NCI-H187 (cell line): ENCODE measurements at regions not wholly inside any gene's neighbourhood (a gene's known extent, or its start where the extent isn't known, plus 50 kb on each side); places are given as distances from the start of the nearest gene placed in this dataset.
"Not testable (repeated sequence)": the region's sequence is repeated elsewhere in the genome, so short reads cannot be mapped to it uniquely, and the experiment has no call there.

ENCODE experiments used
- DNase-seq, 2 experiments: peaks; one replicate each; lab custom pipeline; 2025; lab: John Stamatoyannopoulos, UW

DNA sequence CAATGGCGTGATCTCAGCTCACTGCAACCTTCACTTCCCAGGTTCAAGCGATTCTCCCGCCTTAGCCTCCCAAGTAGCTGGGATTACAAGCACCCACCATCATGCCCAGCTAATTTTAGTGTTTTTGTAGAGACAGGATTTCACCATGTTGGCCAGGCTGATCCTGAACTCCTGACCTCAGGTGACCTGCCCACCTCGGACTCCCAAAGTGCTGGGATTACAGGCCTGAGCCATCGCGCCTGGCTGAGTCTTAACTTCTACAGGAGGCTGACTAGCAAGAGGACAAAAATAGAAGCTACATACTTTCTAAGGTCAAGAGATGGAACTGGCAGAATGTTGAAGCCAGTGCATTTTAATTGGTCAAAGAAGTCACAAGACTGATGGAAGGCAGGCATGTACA is 2296.2 kb upstream of the RAG2 start:
- DNase-seq, result not testable (repeated sequence)

DNA sequence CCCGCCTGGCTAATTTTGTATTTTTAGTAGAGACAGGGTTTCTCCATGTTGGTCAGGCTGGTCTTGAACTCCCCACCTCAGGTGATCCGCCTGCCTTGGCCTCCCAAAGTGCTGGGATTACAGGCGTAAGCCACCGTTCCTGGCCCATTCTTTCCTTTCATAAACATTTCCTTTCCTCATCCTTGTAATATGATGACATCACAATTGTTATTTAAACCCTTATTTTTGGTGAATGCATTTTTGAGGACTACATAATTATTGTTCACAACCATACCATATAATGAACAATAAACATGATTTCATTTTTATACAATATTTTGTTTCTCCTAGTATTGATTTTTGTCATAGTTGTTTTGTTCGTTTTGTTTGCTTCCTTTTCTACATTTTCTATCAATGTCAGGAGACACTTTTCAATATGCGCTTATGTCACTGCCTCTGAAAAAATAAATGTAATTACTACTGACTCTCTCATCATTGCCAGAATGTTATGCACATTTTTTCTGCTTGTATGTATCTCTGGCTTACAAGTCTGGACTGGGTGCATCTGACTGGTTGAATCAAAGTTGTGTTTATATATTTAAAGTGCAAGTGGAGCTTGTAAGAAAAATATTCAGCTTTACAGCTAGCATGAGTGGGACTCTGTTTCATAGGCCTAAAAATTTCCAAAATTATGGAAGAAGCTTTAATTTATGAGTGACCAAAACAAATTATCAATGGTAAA is 2286.3 kb upstream of the RAG2 start:
- DNase-seq, result no peak

DNA sequence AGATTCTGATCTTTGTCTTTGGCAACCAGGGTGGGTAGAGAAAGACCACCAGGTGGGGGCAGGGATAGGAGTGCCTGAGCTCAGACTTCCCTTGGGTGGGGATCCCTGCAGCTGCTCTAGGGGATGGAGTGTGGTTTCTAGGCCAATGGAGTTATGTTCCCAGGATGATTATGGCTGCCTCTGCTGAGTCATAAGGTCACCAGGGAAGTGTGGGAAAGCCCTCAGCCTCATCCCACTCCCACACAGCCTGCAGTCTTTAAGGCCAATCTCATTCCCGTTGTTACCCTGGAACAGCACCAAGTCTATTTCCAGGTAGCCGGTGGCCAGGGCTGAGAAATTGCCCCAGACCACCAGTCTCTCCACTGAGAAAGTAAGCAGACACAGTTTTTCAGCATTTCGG is 2269.3 kb upstream of the RAG2 start:
- no peak for DNase-seq

DNA sequence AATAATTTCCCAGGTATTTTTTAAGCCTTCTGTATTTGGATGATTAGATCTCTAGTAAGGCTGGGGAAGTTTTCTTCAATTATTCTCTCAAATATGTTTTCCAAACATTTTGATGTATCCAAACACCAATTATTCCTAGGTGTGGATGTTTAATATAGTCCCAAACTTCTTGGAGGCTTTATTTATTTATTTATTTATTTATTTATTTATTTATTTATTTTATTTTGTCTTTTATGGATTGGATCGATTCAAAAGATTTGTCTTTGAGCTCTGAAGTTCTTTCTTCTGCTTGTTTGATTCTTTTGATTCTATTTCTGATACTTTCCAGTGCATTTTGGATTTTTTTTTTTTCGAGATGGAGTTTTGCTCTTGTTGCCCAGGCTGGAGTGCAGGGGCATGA is 2267.9 kb upstream of the RAG2 start:
- no peak for DNase-seq

DNA sequence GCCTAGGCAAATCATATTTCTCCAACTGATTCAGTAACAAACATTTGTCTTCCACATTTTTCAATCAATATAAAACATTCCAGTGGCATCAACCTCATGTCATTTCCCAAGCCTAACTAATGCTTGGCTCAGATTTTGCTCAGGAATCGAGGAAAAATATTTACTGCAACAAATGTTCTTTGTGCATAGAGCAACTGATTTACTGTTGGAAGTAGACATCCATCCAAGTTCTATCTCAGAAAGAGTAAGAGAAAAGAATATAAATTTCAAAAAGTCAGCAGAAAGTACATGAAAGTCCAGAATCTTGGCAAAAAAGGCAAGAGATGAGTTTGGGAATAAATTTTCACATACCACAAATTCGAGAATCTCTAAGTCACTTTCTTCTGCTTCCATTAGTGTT is 2245.0 kb upstream of the RAG2 start:
- no peak for DNase-seq

DNA sequence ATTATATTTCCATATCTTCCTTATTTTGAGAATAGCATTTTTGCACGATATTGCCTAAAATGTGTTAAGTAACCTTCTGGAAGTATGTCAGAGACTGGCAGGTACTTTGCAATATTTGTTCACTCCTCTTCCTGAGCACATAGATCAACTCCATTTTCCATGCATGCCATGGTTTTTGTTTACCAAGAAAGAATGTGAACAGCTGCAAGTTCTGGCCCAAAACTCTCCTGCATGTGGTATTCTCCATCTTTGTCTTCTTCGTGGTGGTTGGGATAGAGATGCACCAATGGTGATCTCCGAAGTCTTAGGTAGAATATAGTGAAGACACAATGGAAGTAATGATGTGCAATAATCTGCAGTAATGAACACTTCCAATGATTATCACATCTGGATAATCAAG is 2241.0 kb upstream of the RAG2 start:
- no peak for DNase-seq

DNA sequence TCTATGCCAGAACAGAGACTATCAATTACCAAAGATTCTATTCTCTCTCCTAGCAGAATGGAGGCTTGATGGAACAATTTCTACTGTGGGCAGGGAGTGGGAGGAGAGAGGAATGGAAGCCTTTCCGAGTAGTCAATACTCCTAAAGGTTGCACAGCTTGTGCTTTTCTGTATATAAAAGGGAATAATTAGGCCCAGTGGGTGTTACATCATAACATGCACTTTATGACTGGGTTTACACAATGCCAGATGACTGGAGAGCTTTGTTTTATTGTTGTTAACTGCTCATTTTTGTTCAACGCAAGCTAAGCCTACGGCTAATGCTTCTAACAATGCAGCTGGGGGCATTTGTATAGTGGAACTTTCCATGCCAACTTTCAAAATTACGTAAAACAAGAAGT is 2237.9 kb upstream of the RAG2 start:
- DNase-seq, result no peak

DNA sequence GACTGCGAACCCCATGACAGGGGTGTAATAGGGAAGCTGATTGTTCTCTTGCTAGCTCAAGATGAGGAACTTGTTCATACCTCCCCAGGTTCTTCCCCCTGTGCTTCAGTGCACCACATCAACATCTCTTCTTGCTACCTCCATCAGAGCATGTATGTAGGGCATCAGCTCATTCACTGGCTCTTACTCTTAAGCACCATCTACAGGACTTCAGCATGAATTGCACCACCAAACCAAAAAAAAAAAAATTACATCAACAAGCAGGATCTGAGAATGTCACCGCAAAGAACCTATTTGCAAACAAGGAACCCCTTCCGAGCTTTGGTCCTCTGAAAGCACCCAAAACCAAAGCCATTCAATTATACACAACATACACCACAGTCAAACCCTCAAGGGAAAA is 2226.5 kb upstream of the RAG2 start:
- DNase-seq, result no peak

DNA sequence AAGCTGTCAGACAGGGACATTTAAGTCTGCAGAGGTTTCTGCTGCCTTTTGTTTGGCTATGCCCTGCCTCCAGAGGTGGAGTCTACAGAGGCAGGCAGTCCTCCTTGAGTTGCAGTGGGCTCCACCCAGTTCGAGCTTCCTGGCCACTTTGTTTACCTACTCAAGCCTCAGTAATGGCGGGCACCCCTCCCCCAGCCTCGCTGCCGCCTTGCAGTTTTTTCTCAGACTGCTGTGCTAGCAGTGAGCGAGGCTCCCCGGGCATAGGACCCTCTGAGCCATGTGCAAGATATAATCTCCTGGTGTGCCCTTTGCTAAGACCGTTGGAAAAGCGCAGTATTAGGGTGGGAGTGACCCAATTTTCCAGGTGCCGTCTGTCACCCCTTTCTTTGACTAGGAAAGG is 2223.8 kb upstream of the RAG2 start:
- DNase-seq, result not testable (repeated sequence)

DNA sequence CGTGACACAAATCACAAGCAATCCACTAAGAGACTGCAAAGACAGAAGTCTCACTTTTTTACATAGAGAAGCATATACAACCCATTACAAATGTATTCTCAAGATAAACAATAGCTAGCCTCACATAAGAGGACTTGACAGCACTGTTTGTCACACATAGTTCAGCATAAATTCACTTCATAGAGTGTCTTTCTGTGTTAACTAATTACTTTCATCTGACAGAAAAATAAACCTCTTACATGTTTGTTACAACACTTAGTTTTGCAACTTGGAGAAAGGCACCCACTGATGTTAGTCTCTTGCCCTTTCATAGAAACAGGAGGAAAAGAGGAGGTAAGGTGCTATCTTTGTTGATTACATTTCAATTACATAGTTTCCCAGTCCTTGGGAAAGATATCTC is 2221.9 kb upstream of the RAG2 start:
- no peak for DNase-seq

DNA sequence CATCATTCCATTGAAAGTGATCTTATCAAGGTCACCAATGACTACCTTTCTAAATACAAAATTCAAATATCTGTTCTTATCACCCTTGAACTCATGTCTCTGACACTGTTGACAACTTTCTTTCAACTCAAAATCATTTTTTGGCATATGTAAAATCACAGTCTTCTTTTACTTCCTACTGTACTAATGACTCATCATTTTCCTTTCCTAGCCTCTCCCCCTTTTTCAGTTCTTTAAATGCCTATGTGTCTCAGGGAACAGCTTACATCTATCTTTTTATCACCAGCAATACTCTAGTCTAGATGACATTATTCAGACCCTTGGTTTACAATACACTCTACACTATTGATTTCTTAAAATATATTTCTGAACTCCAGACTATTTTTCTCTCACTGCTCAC is 2220.7 kb upstream of the RAG2 start:
- DNase-seq, result no peak

DNA sequence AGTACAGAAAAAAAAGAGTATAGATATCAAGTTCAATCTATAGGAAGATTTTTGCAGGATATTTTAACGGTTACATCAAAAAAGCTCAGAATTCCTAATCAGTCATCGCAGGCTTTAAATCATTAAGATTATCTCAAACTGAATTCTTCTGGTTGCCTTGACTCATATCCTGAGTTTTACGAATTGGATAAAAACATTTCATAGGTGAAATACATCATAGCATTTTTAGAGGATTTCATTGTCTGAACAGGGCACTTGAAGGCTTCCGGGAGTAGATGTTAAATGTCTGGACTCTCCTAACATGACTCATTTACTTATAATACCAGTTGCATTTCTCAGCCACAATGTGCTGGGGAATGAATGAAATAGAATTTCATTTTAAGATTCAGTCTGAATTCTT is 2216.6 kb upstream of the RAG2 start:
- DNase-seq, result no peak

DNA sequence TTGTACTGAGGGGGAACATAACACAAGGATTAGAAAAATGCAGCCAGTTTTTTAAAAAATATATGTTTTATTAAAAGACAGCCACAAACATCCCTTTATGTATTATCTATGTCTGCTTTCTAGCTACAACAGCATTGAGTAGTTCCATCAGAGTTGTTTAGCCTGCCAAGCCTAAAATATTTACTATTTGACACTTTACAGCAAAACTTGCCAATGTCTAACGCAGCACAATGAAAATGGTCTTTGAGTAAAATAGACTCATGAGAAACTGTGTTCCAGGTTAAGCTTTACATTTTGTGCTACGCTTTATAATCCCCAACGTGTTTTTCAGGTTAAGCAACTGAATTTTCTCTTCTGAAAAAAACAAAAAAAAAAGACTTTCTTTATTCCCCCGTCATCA is 2211.5 kb upstream of the RAG2 start:
- DNase-seq, result no peak

DNA sequence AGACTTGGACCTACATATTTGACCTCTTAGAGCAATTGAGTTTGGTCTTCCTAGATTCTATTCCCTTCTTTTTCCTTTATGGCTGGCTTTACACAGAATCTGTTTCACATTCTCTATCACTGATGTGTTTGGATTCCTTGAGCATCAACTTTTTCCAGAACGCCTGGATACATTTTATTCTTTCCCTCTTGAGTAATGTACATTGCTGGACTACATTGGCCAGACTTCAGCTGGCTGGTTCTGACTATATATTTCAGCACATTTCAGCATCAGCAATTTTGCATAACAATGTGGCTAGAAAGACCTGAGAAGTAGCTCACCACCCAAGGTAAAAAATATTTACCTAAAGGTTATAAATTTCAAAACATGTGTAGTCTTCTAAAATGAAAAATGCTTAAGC is 2198.2 kb upstream of the RAG2 start:
- DNase-seq, result no peak

DNA sequence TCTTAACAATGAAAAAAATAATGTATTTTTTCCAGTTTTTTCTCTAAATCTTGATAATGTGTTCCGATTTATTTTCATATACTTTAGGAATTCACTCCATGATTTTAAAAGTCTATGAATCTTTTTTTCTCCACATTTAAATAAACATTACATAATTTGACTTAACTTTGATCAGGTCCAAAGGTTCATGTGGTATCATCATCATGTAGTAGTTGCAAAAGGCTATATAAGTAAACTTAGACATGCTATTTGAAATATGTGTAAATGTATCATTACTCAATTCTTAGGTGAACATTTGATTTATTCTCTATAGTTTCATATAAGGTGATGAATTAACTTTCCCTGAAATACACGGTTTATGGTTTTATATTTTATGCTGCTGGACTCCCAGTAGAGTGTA is 2197.0 kb upstream of the RAG2 start:
- DNase-seq, result no peak

DNA sequence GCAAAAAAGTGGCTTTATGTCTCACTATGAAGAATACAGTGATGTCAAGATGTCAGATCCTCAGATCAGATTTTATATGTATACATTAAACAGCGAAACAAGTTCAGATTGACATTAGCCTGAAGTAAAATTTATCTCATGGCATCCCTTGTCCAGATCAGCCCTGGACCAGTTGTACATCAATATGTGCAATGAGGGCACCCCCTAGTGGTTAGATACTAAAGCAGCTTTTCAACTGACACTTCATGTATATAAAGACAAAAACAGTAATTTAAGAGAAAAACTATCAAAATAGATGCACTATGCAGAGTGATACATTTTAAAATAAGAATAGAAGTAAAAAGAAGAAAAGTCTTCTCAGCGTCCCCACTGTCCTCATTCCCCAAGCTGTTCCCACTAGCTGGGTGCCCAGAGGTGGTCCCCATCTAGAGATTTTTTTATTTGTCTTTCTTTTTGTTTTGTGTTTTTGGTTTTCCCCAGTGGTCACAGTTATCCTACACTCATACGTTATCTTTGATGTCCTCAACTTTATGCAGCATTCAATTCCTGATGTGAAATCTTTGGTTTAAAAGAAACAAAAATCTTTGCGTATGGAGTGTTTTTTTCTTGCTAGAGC is 2193.4 kb upstream of the RAG2 start:
- DNase-seq, result peak in 1 of 2 experiments; percentile 23

DNA sequence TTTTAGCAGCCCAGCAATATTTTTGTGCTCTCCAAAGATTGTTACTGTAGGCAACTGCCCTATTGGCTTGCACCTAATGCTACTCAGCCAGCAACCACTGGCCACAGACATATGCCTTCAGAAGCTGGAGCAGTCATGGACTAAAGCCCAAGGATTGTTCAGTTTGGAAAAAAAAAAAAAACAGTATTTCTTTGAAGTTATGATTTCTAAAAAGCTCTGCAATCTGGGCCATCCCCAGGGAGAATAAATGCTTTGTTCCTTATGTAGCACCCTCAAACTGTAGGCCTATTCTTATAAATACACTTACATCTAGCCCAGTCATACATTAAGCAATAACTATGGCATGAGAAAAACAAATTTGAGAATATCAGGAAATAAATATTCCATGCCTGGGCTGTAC is 2190.5 kb upstream of the RAG2 start:
- no peak for DNase-seq

DNA sequence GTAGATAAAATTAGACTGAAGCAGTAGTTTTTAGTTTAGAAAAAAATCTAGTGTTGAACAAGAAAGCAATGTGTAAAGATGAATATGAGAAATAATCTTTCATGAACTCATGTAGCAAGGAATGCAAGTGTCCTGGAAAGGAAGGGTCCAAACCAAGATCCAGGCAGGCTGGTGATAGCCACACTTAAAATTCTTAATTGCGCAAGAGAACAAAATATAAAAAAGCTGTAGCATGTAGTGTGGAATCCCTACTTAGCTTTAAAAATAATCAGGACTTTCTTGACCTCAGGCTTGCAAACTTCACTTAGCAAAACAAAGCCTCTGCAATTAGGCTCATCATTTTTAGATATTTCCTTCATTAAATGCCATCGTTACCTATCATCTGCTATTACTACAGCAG is 2186.1 kb upstream of the RAG2 start:
- no peak for DNase-seq

DNA sequence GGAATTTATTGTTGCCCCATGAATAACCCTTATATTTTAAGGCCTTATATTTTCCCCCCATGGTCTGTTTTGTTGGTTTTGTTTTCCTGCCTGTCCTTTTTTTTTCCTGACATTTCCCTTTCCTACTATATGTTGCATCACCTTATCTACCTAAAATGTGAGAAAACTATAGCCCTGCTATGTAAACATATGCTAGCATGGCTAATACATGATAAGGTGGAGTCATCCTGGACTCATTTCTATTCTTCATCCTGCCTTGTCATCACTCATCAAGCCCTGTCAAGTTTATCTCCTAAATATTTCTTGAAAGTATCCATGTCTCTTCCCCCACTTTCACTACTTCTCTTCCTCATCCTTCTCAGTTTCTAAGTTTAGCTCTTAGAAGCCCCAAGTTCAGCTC is 2168.8 kb upstream of the RAG2 start:
- DNase-seq, result no peak

DNA sequence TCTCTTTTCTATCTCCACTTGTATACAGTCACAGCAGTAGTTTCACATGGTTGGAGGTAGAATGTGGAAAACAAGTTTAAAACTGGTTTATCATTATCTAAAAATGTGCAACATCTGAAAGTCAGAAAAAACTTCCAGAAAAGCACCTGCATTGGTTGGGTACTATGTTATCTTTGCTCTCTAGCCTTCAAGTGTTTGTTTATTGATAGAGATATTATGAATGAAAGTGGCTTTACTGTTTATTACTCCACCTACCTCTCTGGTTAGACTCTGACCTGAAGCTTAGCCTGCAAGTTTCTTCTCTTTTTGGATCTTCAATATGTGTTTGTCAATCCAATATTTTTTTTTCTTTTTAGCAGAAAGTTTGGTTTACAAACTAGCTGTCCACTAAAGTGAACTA is 2161.4 kb upstream of the RAG2 start:
- no peak for DNase-seq

DNA sequence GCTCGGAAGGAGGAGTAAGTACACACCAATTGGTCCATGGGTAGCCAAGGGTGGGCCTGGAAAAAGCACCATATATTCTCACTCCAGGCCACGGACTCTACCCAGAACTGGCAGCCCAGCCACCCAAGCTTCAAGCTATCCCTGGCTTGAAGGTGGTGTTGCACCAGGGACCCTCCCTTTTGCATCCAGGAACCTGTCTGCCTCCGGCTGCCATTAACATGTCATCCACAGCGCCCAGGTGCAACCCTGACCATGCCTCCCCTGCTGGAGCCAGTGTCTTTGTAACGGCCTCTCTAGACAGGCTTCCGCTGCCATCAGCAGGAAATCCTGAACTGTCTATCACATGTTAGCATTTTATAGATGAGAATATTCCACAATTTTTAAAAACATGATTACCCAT is 2158.5 kb upstream of the RAG2 start:
- DNase-seq, result no peak

DNA sequence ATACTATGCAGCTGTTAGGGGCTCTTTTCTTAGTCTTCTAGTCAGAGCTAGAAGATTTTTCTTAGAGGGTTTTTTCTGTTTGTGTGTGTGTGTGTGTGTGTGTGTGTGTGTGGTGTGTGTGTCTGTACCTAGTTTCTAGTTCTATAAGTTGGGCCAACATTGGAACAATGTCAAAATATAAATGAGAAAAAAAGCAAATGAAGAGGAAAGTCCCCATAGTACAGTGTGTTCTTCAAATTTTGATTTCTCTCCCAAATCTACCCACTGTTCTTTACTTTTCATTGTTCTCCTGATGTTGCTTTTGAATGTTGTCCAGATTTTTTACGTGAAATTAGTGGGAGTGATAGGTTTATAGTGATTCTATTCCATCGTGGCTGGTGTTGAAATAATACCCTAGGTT is 2153.4 kb upstream of the RAG2 start:
- no peak for DNase-seq

DNA sequence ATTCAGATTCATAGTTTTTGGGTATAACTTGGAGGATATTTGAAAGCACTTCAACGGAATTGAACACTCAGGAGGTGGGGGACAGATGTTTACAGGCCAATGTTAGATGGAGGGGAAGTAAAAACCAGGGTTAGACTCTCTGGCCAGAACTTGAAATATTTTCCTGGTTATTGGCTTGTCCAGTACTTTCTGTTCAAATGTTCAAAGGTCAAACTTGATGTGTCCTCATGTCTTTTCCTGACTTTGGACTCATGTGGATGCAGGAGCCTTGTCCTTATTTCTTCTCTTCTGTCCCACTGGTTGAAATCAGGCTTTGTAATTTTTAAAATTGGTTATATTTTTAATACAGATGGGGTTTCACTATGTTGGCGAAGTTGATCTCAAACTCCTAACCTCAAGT is 2148.5 kb upstream of the RAG2 start:
- DNase-seq, result not testable (repeated sequence)

DNA sequence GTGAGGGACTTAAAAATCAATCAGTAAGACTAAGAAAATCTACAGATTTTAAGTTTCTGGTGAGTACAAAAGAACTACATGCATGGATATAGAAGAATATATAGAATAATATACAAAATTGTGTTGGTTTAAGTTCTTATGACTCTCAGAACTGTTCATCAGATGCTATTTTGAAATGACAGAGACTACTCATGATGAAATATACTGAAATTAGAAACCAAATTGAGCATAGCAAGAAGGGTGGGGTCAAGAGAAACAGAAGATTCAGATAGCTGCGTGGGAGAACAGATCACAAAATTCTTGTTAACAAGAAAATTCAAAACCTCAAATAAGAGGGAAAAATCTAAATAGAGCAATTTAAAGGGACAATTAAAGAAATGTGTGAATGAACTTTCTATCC is 2125.3 kb upstream of the RAG2 start:
- no peak for DNase-seq
